ENCODE measurements at regions not wholly inside any gene's neighbourhood (a gene's known extent, or its start where the extent isn't known, plus 50 kb on each side); places are given as distances from the start of the nearest gene placed in this dataset.

- Histone ChIP-seq H3K9me3 (replicated peaks in 1 of 2; ENCODE audit: control insufficient read depth in 1 of 2, insufficient read depth in 1 of 2, low read length in 2 of 2) (no peaks in the 10 kb centered on the region), H3K79me2 (ENCODE audit: insufficient read depth, low read length) (no peaks in the 10 kb centered on the region), H3K36me3 (replicated peaks in 1 of 2; ENCODE audit: control insufficient read depth in 1 of 2, insufficient read depth in 2 of 2, low read length in 2 of 2) (no peaks in the 10 kb centered on the region), H3K4me2 (replicated peaks; ENCODE audit: extremely low read depth, low read length, poor library complexity, severe bottlenecking) (no peak overlapping the region), H3K4me1 (ENCODE audit: control insufficient read depth in 1 of 2, insufficient read depth in 2 of 2, low read length in 2 of 2) (no peaks in the 10 kb centered on the region), H3K27me3 (ENCODE audit: control insufficient read depth in 2 of 2, insufficient read depth in 2 of 2, low read length in 2 of 2) (no peaks in the 10 kb centered on the region), H2AFZ (ENCODE audit: insufficient read depth, low read depth, low read length, poor library complexity, severe bottlenecking) (no peak overlapping the region), H3K9ac (ENCODE audit: insufficient read depth, low read length, poor library complexity, severe bottlenecking) (no peak overlapping the region), H3K27ac (ENCODE audit: low read depth in 1 of 2, low read length in 2 of 2) (no peak overlapping the region), H4K20me1 (ENCODE audit: insufficient read depth, low read length) (no peaks in the 10 kb centered on the region), H3K4me3 (replicated peaks in 1 of 3; ENCODE audit: low read depth in 2 of 3, low read length in 3 of 3) (no peak overlapping the region)
- Mint-ChIP-seq H3K27me3 (ENCODE audit: low read depth in 3 of 3) (peaks cover 3 to 11% (median 6%) of the 10 kb centered on the region in 3 donors), H3K27ac (no peak overlapping the region), H3K4me1 (no peaks in the 10 kb centered on the region), H3K36me3 (no peaks in the 10 kb centered on the region), H3K9me3 (peaks cover 0 to 1% (median 0%) of the 10 kb centered on the region in 7 donors), H3K4me3 (no peak overlapping the region)
- TF ChIP-seq CTCF (IDR thresholded peaks at IDR 0.05) = no peak
- 80% methylated on average over 1 of the region's 3 CpGs for WGBS (ENCODE audit: insufficient coverage)
- intact Hi-C loops (cut with micrococcal nuclease) = no loop called here
- DNase-seq = no peak
Observed at GRCh38 chr4:24666316-24666715, 82.0 kb upstream of the DHX15 start.

- no peak for DNase-seq
- no peak overlapping the region for H3K9ac ChIP-seq (ENCODE audit: insufficient read depth, low read length, poor library complexity, severe bottlenecking)
- no peak overlapping the region for H3K4me2 ChIP-seq (replicated peaks; ENCODE audit: extremely low read depth, low read length, poor library complexity, severe bottlenecking)
- Mint-ChIP-seq H3K4me3 (no peak overlapping the region), H3K4me1 (peaks cover 3% of the 10 kb centered on the region), H3K9me3 (peaks cover 0 to 1% (median 0%) of the 10 kb centered on the region in 7 donors), H3K27me3 (ENCODE audit: low read depth in 3 of 3) (peaks cover 3 to 12% (median 6%) of the 10 kb centered on the region in 3 donors), H3K27ac (no peak overlapping the region), H3K36me3 (no peaks in the 10 kb centered on the region)
- no peak overlapping the region for H3K27ac ChIP-seq (ENCODE audit: low read depth in 1 of 2, low read length in 2 of 2)
- no peak for TF ChIP-seq CTCF (IDR thresholded peaks at IDR 0.05)
- H3K4me1 ChIP-seq (ENCODE audit: control insufficient read depth in 1 of 2, insufficient read depth in 2 of 2, low read length in 2 of 2) = peaks cover 4 to 5% of the 10 kb centered on the region in 2 donors
- no peak overlapping the region for H3K4me3 ChIP-seq (replicated peaks in 1 of 3; ENCODE audit: low read depth in 2 of 3, low read length in 3 of 3)
- no peaks in the 10 kb centered on the region for H3K9me3 ChIP-seq (replicated peaks in 1 of 2; ENCODE audit: control insufficient read depth in 1 of 2, insufficient read depth in 1 of 2, low read length in 2 of 2)
- intact Hi-C loops (cut with micrococcal nuclease) = no loop called here
- no CpG with 5 or more reads among the region's 5 CpGs for WGBS (ENCODE audit: insufficient coverage)
- no peaks in the 10 kb centered on the region for H3K79me2 ChIP-seq (ENCODE audit: insufficient read depth, low read length)
- H2AFZ ChIP-seq (ENCODE audit: insufficient read depth, low read depth, low read length, poor library complexity, severe bottlenecking) = no peak overlapping the region
- H3K36me3 ChIP-seq (replicated peaks in 1 of 2; ENCODE audit: control insufficient read depth in 1 of 2, insufficient read depth in 2 of 2, low read length in 2 of 2) = no peaks in the 10 kb centered on the region
- H4K20me1 ChIP-seq (ENCODE audit: insufficient read depth, low read length) = no peaks in the 10 kb centered on the region
- no peaks in the 10 kb centered on the region for H3K27me3 ChIP-seq (ENCODE audit: control insufficient read depth in 2 of 2, insufficient read depth in 2 of 2, low read length in 2 of 2)
Observed at GRCh38 chr4:24666816-24667477, 82.6 kb upstream of the DHX15 start.
